ENCODE measurements at regions not wholly inside any gene's neighbourhood (a gene's known extent, or its start where the extent isn't known, plus 50 kb on each side); places are given as distances from the start of the nearest gene placed in this dataset.

- TF ChIP-seq OVOL3 (tag by site-specific recombination; IDR thresholded peaks at IDR 0.05) = no peak
- TF ChIP-seq, protein P1, sequence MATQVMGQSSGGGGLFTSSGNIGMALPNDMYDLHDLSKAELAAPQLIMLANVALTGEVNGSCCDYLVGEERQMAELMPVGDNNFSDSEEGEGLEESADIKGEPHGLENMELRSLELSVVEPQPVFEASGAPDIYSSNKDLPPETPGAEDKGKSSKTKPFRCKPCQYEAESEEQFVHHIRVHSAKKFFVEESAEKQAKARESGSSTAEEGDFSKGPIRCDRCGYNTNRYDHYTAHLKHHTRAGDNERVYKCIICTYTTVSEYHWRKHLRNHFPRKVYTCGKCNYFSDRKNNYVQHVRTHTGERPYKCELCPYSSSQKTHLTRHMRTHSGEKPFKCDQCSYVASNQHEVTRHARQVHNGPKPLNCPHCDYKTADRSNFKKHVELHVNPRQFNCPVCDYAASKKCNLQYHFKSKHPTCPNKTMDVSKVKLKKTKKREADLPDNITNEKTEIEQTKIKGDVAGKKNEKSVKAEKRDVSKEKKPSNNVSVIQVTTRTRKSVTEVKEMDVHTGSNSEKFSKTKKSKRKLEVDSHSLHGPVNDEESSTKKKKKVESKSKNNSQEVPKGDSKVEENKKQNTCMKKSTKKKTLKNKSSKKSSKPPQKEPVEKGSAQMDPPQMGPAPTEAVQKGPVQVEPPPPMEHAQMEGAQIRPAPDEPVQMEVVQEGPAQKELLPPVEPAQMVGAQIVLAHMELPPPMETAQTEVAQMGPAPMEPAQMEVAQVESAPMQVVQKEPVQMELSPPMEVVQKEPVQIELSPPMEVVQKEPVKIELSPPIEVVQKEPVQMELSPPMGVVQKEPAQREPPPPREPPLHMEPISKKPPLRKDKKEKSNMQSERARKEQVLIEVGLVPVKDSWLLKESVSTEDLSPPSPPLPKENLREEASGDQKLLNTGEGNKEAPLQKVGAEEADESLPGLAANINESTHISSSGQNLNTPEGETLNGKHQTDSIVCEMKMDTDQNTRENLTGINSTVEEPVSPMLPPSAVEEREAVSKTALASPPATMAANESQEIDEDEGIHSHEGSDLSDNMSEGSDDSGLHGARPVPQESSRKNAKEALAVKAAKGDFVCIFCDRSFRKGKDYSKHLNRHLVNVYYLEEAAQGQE (tag by site-specific recombination; IDR thresholded peaks at IDR 0.05) = no peak
- TF ChIP-seq BCL11A (tag by site-specific recombination; IDR thresholded peaks at IDR 0.05; ENCODE audit: low read depth) = no peak
- no peak for TF ChIP-seq ZNF121 (tag by site-specific recombination; IDR thresholded peaks at IDR 0.05)
- TF ChIP-seq, protein P2, sequence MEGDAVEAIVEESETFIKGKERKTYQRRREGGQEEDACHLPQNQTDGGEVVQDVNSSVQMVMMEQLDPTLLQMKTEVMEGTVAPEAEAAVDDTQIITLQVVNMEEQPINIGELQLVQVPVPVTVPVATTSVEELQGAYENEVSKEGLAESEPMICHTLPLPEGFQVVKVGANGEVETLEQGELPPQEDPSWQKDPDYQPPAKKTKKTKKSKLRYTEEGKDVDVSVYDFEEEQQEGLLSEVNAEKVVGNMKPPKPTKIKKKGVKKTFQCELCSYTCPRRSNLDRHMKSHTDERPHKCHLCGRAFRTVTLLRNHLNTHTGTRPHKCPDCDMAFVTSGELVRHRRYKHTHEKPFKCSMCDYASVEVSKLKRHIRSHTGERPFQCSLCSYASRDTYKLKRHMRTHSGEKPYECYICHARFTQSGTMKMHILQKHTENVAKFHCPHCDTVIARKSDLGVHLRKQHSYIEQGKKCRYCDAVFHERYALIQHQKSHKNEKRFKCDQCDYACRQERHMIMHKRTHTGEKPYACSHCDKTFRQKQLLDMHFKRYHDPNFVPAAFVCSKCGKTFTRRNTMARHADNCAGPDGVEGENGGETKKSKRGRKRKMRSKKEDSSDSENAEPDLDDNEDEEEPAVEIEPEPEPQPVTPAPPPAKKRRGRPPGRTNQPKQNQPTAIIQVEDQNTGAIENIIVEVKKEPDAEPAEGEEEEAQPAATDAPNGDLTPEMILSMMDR (tag by site-specific recombination; IDR thresholded peaks at IDR 0.05) = no peak
- TF ChIP-seq ZNF24 (tag by site-specific recombination; IDR thresholded peaks at IDR 0.05) = no peak
- TF ChIP-seq ZNF138 (tag by site-specific recombination; IDR thresholded peaks at IDR 0.05; ENCODE audit: borderline replicate concordance) = no peak
Measured at GRCh38 chr16:86737083-86737482, 158.7 kb downstream of the FOXL1 start.
